ENCODE measurements at regions not wholly inside any gene's neighbourhood (a gene's known extent, or its start where the extent isn't known, plus 50 kb on each side); places are given as distances from the start of the nearest gene placed in this dataset.
A peak's percentile ranks its signal among the peaks of the same experiment; 100 is the strongest.
"Not testable (repeated sequence)": the region's sequence is repeated elsewhere in the genome, so short reads cannot be mapped to it uniquely, and the experiment has no call there.

- TF ChIP-seq ZSCAN4 (tag by site-specific recombination; IDR thresholded peaks at IDR 0.05) (peak; percentile 92), ZBTB6 (tag by site-specific recombination; IDR thresholded peaks at IDR 0.05) (no peak), SP3 (tag by site-specific recombination; IDR thresholded peaks at IDR 0.05) (no peak), ZSCAN16 (tag by site-specific recombination; IDR thresholded peaks at IDR 0.05) (no peak), ZFP37 (tag by site-specific recombination; IDR thresholded peaks at IDR 0.05) (no peak), ZNF449 (tag by site-specific recombination; IDR thresholded peaks at IDR 0.05) (no peak), ZNF23 (tag by site-specific recombination; IDR thresholded peaks at IDR 0.05; ENCODE audit: borderline replicate concordance) (no peak)
- ChIA-PET CTCF (no interaction called here), POLR2A (no interaction called here)
- no peaks in the 10 kb centered on the region for H3K9me3 ChIP-seq (ENCODE audit: control insufficient read depth, insufficient read depth, low read depth, low read length)
- no peaks in the 10 kb centered on the region for H3K4me1 ChIP-seq (ENCODE audit: control insufficient read depth, insufficient read depth, low read length)
- no peak overlapping the region for H3K4me3 ChIP-seq (ENCODE audit: low read depth, low read length)
- no peak overlapping the region for H3K27ac ChIP-seq (ENCODE audit: extremely low read depth, low read depth, low read length)
- no peaks in the 10 kb centered on the region for H3K36me3 ChIP-seq (ENCODE audit: control insufficient read depth in 2 of 2, insufficient read depth in 1 of 2, low read length in 2 of 2)
Measured at GRCh38 chr16:8403978-8404749, 186.1 kb downstream of the TMEM114 start.

GRCh38 chr16:8402981-8403843 lies 187.1 kb downstream of the TMEM114 start:
- TF ChIP-seq TCF7L2 (IDR thresholded peaks at IDR 0.05; ENCODE audit: borderline replicate concordance, low read depth, low read length) (no peak), SP2 (tag by site-specific recombination; IDR thresholded peaks at IDR 0.05) (no peak), SCRT2 (tag by site-specific recombination; IDR thresholded peaks at IDR 0.05) (no peak), ZSCAN4 (tag by site-specific recombination; IDR thresholded peaks at IDR 0.05) (no peak), ZNF629 (tag by site-specific recombination; IDR thresholded peaks at IDR 0.05) (no peak), ZNF704 (tag by site-specific recombination; IDR thresholded peaks at IDR 0.05) (no peak), ZNF558 (tag by site-specific recombination; IDR thresholded peaks at IDR 0.05) (no peak), ZNF202 (tag by site-specific recombination; IDR thresholded peaks at IDR 0.05; ENCODE audit: borderline replicate concordance) (no peak), ZNF777 (tag by site-specific recombination; IDR thresholded peaks at IDR 0.05; ENCODE audit: borderline replicate concordance) (no peak)
- CTCF ChIA-PET = interaction anchor here (0.6 kb wide), 1 partner anchor 75 kb away, joined by 3 read pairs; no protein-coding TSS in a partner anchor
- Histone ChIP-seq H3K4me1 (ENCODE audit: control insufficient read depth, insufficient read depth, low read length) (no peaks in the 10 kb centered on the region), H3K27ac (ENCODE audit: extremely low read depth, low read depth, low read length) (no peak overlapping the region), H3K36me3 (ENCODE audit: control insufficient read depth in 2 of 2, insufficient read depth in 1 of 2, low read length in 2 of 2) (no peaks in the 10 kb centered on the region), H3K4me3 (ENCODE audit: low read depth, low read length) (no peak overlapping the region), H3K9me3 (ENCODE audit: control insufficient read depth, insufficient read depth, low read depth, low read length) (no peaks in the 10 kb centered on the region)
- POLR2A ChIA-PET = no interaction called here

- CTCF ChIA-PET; H3K4me3 ChIP-seq (ENCODE audit: low read depth, low read length); H3K36me3 ChIP-seq (ENCODE audit: control insufficient read depth in 2 of 2, insufficient read depth in 1 of 2, low read length in 2 of 2); POLR2A ChIA-PET; H3K27ac ChIP-seq (ENCODE audit: extremely low read depth, low read depth, low read length); H3K4me1 ChIP-seq (ENCODE audit: control insufficient read depth, insufficient read depth, low read length); H3K9me3 ChIP-seq (ENCODE audit: control insufficient read depth, insufficient read depth, low read depth, low read length): not testable (repeated sequence)
Measured at GRCh38 chr16:8400683-8401082, 189.6 kb downstream of the TMEM114 start.
